ENCODE measurements at regions not wholly inside any gene's neighbourhood (a gene's known extent, or its start where the extent isn't known, plus 50 kb on each side); places are given as distances from the start of the nearest gene placed in this dataset.
"Not testable (repeated sequence)": the region's sequence is repeated elsewhere in the genome, so short reads cannot be mapped to it uniquely, and the experiment has no call there.

DNA sequence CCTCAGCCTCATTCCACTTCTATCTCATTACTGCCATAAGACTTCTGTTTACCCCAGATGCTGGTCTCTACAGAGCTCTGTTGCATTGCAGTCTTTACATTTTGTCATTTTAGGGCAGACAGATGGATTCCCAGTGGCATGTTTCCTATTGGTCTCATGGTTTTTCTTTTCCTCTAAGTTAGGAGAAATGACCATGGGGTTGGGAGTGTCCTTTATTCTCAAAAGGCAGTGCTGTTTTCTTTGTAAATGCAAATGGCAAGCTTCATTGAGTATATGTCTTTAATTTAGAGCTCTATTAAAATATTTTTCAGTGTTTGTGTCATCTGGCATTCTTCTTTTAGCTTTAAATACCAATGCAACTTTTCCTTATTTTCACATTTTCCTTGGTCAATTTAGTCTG lies 57.0 kb downstream of the MSTN start:
- no peak for TF ChIP-seq POLR2A (IDR thresholded peaks at IDR 0.05)
- intact Hi-C loops (cut with DNase I; ENCODE audit: low total_unique reads) = no loop called here
- no peak overlapping the region for H3K4me3 ChIP-seq (ENCODE audit: low read depth, poor library complexity, severe bottlenecking)
- DNase-seq (ENCODE audit: low spot score in 2 of 2) = no peak

DNA sequence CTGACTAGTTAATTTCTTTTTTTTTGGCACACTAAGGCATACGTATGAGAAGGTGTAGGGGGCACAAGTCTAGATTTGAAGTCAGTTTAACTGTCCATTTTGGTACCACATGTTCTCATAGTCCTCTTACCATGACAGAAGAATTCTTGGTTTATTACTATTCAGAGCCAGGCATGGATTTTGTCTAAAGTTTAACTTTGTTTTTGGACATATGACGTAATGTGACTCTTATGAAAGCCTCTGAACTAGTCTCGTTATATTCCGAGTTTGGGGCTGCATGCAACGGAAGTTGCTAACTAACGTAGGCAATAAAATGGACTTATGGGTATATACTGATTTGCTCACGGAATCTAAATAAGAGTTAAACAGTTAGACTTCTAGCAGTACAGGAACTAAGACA lies 62.9 kb downstream of the MSTN start:
- 90 to 92% methylated on average over 7 of the region's 7 CpGs for WGBS, 2 donors
- intact Hi-C loops (cut with DNase I; ENCODE audit: low total_unique reads) = no loop called here
- TF ChIP-seq, protein P1, sequence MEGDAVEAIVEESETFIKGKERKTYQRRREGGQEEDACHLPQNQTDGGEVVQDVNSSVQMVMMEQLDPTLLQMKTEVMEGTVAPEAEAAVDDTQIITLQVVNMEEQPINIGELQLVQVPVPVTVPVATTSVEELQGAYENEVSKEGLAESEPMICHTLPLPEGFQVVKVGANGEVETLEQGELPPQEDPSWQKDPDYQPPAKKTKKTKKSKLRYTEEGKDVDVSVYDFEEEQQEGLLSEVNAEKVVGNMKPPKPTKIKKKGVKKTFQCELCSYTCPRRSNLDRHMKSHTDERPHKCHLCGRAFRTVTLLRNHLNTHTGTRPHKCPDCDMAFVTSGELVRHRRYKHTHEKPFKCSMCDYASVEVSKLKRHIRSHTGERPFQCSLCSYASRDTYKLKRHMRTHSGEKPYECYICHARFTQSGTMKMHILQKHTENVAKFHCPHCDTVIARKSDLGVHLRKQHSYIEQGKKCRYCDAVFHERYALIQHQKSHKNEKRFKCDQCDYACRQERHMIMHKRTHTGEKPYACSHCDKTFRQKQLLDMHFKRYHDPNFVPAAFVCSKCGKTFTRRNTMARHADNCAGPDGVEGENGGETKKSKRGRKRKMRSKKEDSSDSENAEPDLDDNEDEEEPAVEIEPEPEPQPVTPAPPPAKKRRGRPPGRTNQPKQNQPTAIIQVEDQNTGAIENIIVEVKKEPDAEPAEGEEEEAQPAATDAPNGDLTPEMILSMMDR (IDR thresholded peaks at IDR 0.05) = no peak
- TF ChIP-seq POLR2A (IDR thresholded peaks at IDR 0.05) = no peak
- no peak overlapping the region for H3K4me3 ChIP-seq (ENCODE audit: low read depth, poor library complexity, severe bottlenecking)
- no peak for DNase-seq (ENCODE audit: low spot score in 2 of 2)

DNA sequence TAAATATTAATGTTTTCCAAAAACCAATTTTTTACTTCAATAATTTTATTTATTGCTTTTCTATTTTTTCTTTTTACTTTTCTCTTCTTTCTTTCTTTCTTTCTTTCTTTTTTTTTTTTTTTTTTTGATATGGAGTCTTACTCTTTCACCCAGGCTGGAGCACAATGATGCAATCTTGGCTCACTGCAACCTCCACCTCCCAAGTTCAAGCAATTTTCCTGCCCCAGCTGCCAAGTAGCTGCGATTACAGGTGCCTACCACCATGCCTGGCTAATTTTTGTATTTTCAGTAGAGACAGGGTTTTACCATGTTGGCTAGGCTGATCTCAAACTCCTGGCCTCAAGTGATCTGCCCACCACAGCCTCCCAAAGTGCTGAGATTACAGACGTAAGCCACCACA lies 63.9 kb downstream of the MSTN start:
- DNase-seq (ENCODE audit: low spot score in 2 of 2); intact Hi-C loops (cut with DNase I; ENCODE audit: low total_unique reads): not testable (repeated sequence)
- WGBS, 2 donors = 83 to 84% methylated on average over 2 of the region's 2 CpGs

DNA sequence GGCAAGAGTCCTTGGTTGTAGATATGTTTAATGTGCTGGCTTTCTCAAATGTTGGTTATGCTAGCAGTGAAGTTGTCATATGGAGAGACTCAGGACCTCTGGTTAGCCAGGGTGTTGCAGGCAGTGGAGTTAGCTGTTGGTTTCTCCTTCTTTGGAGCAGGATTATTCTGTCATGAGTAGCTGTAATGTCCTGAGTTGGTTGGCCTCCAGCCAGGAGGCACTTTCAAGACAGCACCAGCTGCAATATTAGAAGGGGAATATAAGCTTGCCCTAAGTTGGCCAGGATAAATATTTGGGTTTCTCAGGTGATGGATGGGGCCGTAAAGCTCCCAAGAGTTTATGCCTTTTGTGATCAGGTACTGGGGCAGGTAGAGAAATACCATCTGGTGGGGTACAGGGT lies 65.5 kb downstream of the MSTN start:
- TF ChIP-seq, protein P1 (IDR thresholded peaks at IDR 0.05) = no peak
- no peak for TF ChIP-seq POLR2A (IDR thresholded peaks at IDR 0.05)
- no peak for DNase-seq (ENCODE audit: low spot score in 2 of 2)
- intact Hi-C loops (cut with DNase I; ENCODE audit: low total_unique reads) = no loop called here
- no peak overlapping the region for H3K4me3 ChIP-seq (ENCODE audit: low read depth, poor library complexity, severe bottlenecking)
- 91% methylated on average over 1 of the region's 1 CpG for WGBS, 2 donors

More for the DNA sequence above, 63.9 kb downstream of the MSTN start:
- H3K4me3 ChIP-seq (ENCODE audit: low read depth, poor library complexity, severe bottlenecking) = not testable (repeated sequence)

DNA sequence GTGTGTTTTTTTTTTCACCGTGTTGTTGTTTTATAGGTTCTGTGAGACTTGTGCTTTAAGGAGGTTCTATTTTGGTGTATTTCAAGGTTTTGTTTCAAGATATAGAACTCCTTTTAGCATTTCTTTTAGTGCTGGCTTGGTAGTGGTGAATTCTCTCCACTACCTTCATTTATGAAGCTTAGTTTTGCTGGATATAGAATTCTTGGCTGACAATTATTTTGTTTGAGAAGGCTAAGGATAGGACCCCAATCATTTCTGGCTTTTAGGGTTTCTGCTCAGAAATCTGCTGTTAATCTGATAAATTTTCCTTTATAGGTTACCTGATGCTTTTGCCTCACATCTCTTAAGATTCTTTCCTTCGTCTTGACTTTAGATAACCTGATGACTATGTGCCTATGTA lies 66.8 kb downstream of the MSTN start:
- intact Hi-C loops (cut with DNase I; ENCODE audit: low total_unique reads) = no loop called here
- WGBS, 2 donors = 80 to 87% methylated on average over 2 of the region's 2 CpGs
- no peak overlapping the region for H3K4me3 ChIP-seq (ENCODE audit: low read depth, poor library complexity, severe bottlenecking)
- TF ChIP-seq POLR2A (IDR thresholded peaks at IDR 0.05) = no peak
- TF ChIP-seq, protein P1 (IDR thresholded peaks at IDR 0.05) = no peak
- no peak for DNase-seq (ENCODE audit: low spot score in 2 of 2)

DNA sequence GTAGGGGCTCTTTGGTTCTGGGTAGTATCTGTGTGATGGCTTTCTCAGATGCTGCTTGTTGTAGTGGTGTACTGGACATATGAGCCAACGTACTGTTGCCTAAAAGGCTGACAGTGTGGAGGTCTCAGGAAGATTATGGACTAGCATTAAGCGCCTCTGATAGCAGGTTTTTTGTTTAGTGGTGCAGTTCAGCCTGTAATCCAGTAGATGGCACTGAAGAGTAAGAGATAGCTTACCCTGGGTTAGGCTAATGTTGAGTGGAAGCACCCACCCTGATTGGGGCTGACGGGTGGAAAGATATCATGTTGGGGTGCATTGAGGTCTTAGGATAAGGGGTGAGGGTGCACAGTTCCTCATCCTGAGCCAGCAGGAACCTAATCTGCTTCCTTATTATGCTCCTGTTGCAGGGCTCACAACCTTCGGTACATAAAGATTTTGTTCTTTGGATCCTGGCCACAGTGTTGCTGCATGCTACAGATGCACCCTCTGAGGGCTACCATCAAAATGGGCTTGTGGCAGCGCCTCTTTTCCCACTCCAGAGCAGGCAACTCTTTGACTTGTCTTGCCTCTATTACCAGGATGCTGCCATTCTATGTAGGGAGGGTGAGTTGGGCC lies 79.6 kb downstream of the MSTN start:
- intact Hi-C loops (cut with DNase I; ENCODE audit: low total_unique reads) = no loop called here
- no peak overlapping the region for H3K4me3 ChIP-seq (ENCODE audit: low read depth, poor library complexity, severe bottlenecking)
- WGBS, 2 donors = 80 to 82% methylated on average over 5 of the region's 5 CpGs
- DNase-seq (ENCODE audit: low spot score in 2 of 2) = no peak
- TF ChIP-seq, protein P1 (IDR thresholded peaks at IDR 0.05) = no peak
- TF ChIP-seq POLR2A (IDR thresholded peaks at IDR 0.05) = no peak

DNA sequence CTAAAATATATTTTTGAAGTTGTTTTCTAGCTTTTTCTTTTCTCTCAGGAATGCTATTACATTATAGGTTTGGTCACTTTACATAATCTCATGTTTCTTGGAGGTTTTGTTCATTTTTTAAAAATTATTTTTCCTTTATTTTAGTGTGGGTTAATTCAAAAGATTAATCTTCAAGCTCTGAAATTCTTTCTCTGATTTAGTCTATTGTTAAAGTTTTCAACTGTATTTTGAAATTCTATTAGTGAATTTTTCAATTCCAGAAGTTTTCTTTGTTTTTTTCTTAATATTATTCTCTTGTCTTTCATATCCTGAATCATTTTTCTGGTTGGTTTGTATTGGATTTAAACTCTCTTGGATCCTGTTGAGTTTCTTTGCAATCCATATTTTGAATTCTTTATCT lies 80.4 kb downstream of the MSTN start:
- no peak overlapping the region for H3K4me3 ChIP-seq (ENCODE audit: low read depth, poor library complexity, severe bottlenecking)
- TF ChIP-seq, protein P1 (IDR thresholded peaks at IDR 0.05) = no peak
- TF ChIP-seq POLR2A (IDR thresholded peaks at IDR 0.05) = no peak
- intact Hi-C loops (cut with DNase I; ENCODE audit: low total_unique reads) = no loop called here
- no peak for DNase-seq (ENCODE audit: low spot score in 2 of 2)

DNA sequence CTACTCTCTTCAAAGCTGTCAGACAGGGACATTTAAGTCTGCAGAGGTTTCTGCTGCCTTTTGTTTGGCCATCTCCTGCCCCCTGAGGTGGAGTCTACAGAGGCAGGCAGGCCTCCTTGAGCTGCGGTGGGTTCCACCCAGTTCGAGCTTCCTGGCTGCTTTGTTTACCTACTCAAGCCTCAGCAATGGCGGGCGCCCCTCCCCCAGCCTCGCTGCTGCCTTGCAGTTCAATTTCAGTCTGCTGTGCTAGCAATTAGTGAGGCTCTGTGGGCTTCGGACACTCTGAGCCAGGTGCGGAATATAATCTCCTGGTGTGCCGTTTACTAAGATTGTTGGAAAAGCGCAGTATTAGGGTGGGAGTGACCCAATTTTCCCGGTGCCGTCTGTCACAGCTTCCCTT lies 86.0 kb downstream of the MSTN start:
- 94 to 97% methylated on average over 11 of the region's 11 CpGs for WGBS, 2 donors
- DNase-seq (ENCODE audit: low spot score in 2 of 2); H3K4me3 ChIP-seq (ENCODE audit: low read depth, poor library complexity, severe bottlenecking); intact Hi-C loops (cut with DNase I; ENCODE audit: low total_unique reads): not testable (repeated sequence)
